Middle frontal gyrus (tissue), 1 donor: ENCODE measurements at regions not wholly inside any gene's neighbourhood (a gene's known extent, or its start where the extent isn't known, plus 50 kb on each side); places are given as distances from the start of the nearest gene placed in this dataset.
"Not testable (repeated sequence)": the region's sequence is repeated elsewhere in the genome, so short reads cannot be mapped to it uniquely, and the experiment has no call there.

Experiments used
- DNase-seq: peaks from one replicate; pipeline ENCODE4 v3.0.0-alpha.2; 2015; ENCODE audit warnings: low spot score; ENCODE audit errors: extremely low spot score

- no peak for DNase-seq
These were observed 158.8 kb upstream of the HDAC4 start for GRCh38 chr2:239559417-239560261.

- no peak for DNase-seq
These were observed 157.8 kb upstream of the HDAC4 start for GRCh38 chr2:239558661-239559060.

- DNase-seq = no peak
These were observed 156.7 kb upstream of the HDAC4 start for GRCh38 chr2:239557516-239557915.

- DNase-seq = no peak
These were observed 154.7 kb upstream of the HDAC4 start for GRCh38 chr2:239555571-239555905.

- no peak for DNase-seq
These were observed 154.1 kb upstream of the HDAC4 start for GRCh38 chr2:239554766-239555570.

GRCh38 chr2:239553376-239554000, 152.7 kb upstream of the HDAC4 start:
- DNase-seq = no peak

- DNase-seq = no peak
These were observed 151.6 kb upstream of the HDAC4 start for GRCh38 chr2:239552213-239552926.

GRCh38 chr2:239551206-239551605, 150.4 kb upstream of the HDAC4 start:
- DNase-seq = no peak

- DNase-seq = no peak
These were observed 149.5 kb upstream of the HDAC4 start for GRCh38 chr2:239550357-239550756.

- DNase-seq = no peak
These were observed 149.0 kb upstream of the HDAC4 start for GRCh38 chr2:239549711-239550255.

GRCh38 chr2:239548965-239549595, 148.3 kb upstream of the HDAC4 start:
- no peak for DNase-seq

GRCh38 chr2:239548451-239548871, 147.6 kb upstream of the HDAC4 start:
- no peak for DNase-seq

- DNase-seq = not testable (repeated sequence)
These were observed 146.3 kb upstream of the HDAC4 start for GRCh38 chr2:239547140-239547539.

GRCh38 chr2:239546541-239546940, 145.7 kb upstream of the HDAC4 start:
- no peak for DNase-seq

GRCh38 chr2:239545741-239546392, 145.0 kb upstream of the HDAC4 start:
- no peak for DNase-seq

- DNase-seq = no peak
These were observed 144.2 kb upstream of the HDAC4 start for GRCh38 chr2:239544918-239545465.

- DNase-seq = no peak
These were observed 143.5 kb upstream of the HDAC4 start for GRCh38 chr2:239544143-239544917.

- DNase-seq = no peak
These were observed 142.9 kb upstream of the HDAC4 start for GRCh38 chr2:239543702-239544101.

GRCh38 chr2:239540174-239540573, 139.4 kb upstream of the HDAC4 start:
- no peak for DNase-seq
